ENCODE measurements at regions not wholly inside any gene's neighbourhood (a gene's known extent, or its start where the extent isn't known, plus 50 kb on each side); places are given as distances from the start of the nearest gene placed in this dataset.

GRCh38 chr11:26777372-26777808 lies 55.5 kb upstream of the SLC5A12 start:
- no peaks in the 10 kb centered on the region for H3K9me3 ChIP-seq (ENCODE audit: low read depth)
- no peak for TF ChIP-seq CTCF (IDR thresholded peaks at IDR 0.05; ENCODE audit: low read depth, low read length)
- H3K27ac ChIP-seq: peak overlapping the region; percentile 27
- peak in 1 of 2 donors; percentile 24 for DNase-seq (ENCODE audit: low read depth in 1 of 2, low spot score in 1 of 2)
- no peaks in the 10 kb centered on the region for H3K36me3 ChIP-seq
- no peaks in the 10 kb centered on the region for H3K27me3 ChIP-seq
- H3K4me1 ChIP-seq (ENCODE audit: low read depth): peaks cover 19% of the 10 kb centered on the region
- no peak overlapping the region for H3K4me3 ChIP-seq

- no peaks in the 10 kb centered on the region for H3K36me3 ChIP-seq
- no peak overlapping the region for H3K4me3 ChIP-seq
- no peaks in the 10 kb centered on the region for H3K27me3 ChIP-seq
- DNase-seq (ENCODE audit: low read depth in 1 of 2, low spot score in 1 of 2): peak in 1 of 2 donors; percentile 41
- peaks cover 19% of the 10 kb centered on the region for H3K4me1 ChIP-seq (ENCODE audit: low read depth)
- H3K27ac ChIP-seq: no peak overlapping the region
- no peak for TF ChIP-seq CTCF (IDR thresholded peaks at IDR 0.05; ENCODE audit: low read depth, low read length)
- no peaks in the 10 kb centered on the region for H3K9me3 ChIP-seq (ENCODE audit: low read depth)
Observed at GRCh38 chr11:26778000-26778757, 56.3 kb upstream of the SLC5A12 start.

GRCh38 chr11:26779074-26779865 lies 57.4 kb upstream of the SLC5A12 start:
- Histone ChIP-seq H3K36me3 (no peaks in the 10 kb centered on the region), H3K9me3 (ENCODE audit: low read depth) (no peaks in the 10 kb centered on the region), H3K4me3 (no peak overlapping the region), H3K27me3 (no peaks in the 10 kb centered on the region), H3K4me1 (ENCODE audit: low read depth) (peaks cover 19% of the 10 kb centered on the region), H3K27ac (no peak overlapping the region)
- TF ChIP-seq CTCF (IDR thresholded peaks at IDR 0.05; ENCODE audit: low read depth, low read length): no peak
- no peak for DNase-seq (ENCODE audit: low read depth in 1 of 2, low spot score in 1 of 2)

- TF ChIP-seq CTCF (IDR thresholded peaks at IDR 0.05; ENCODE audit: low read depth, low read length): no peak
- Histone ChIP-seq H3K4me3 (no peak overlapping the region), H3K27ac (no peak overlapping the region), H3K9me3 (ENCODE audit: low read depth) (no peaks in the 10 kb centered on the region), H3K36me3 (no peaks in the 10 kb centered on the region), H3K27me3 (no peaks in the 10 kb centered on the region), H3K4me1 (ENCODE audit: low read depth) (peaks cover 19% of the 10 kb centered on the region)
- no peak for DNase-seq (ENCODE audit: low read depth in 1 of 2, low spot score in 1 of 2)
Observed at GRCh38 chr11:26780376-26781085, 58.7 kb upstream of the SLC5A12 start.

- TF ChIP-seq CTCF (IDR thresholded peaks at IDR 0.05; ENCODE audit: low read depth, low read length): no peak
- Histone ChIP-seq H3K36me3 (no peaks in the 10 kb centered on the region), H3K9me3 (ENCODE audit: low read depth) (no peaks in the 10 kb centered on the region), H3K27me3 (no peaks in the 10 kb centered on the region), H3K4me3 (no peak overlapping the region), H3K4me1 (ENCODE audit: low read depth) (peaks cover 12% of the 10 kb centered on the region), H3K27ac (no peak overlapping the region)
- DNase-seq (ENCODE audit: low read depth in 1 of 2, low spot score in 1 of 2): no peak
Observed at GRCh38 chr11:26782220-26782965, 60.5 kb upstream of the SLC5A12 start.

All from cardiac muscle cell (in vitro differentiated cells and primary cell).